HG03575 (cell line): ENCODE measurements at regions not wholly inside any gene's neighbourhood (a gene's known extent, or its start where the extent isn't known, plus 50 kb on each side); places are given as distances from the start of the nearest gene placed in this dataset.

ENCODE experiments used
- ATAC-seq: cut with Tn5 transposase; IDR thresholded peaks from one replicate; pipeline ENCODE4 v1.9.1; 2021; ENCODE audit not compliant: unreplicated experiment, insufficient number of reproducible peaks, low FRiP score; ENCODE audit errors: extremely low read depth

GRCh38 chr13:65860306-65860705 is 1369.8 kb downstream of the PCDH9 start:
- ATAC-seq, result no peak

GRCh38 chr13:65857942-65858565 is 1372.1 kb downstream of the PCDH9 start:
- ATAC-seq, result no peak

DNA sequence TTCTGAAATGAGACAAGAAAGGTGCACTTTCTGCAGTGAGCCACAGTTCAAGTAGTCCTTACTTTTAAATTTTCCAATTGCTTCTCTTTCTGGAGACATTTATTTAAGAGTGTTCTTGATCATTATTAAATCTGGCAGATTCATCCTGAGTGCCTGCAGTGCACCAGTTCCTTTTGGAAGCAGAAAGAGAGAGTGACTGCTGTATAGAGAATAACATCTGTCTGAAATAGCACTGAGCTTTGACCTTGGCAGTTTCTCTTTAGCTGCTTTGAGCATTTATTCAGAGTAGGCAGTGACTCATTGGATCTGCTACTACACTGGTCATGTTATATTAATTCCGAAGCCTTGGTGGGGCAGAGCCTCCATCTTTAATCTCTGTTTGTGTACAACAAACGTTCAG is 1373.7 kb downstream of the PCDH9 start:
- ATAC-seq, result no peak

DNA sequence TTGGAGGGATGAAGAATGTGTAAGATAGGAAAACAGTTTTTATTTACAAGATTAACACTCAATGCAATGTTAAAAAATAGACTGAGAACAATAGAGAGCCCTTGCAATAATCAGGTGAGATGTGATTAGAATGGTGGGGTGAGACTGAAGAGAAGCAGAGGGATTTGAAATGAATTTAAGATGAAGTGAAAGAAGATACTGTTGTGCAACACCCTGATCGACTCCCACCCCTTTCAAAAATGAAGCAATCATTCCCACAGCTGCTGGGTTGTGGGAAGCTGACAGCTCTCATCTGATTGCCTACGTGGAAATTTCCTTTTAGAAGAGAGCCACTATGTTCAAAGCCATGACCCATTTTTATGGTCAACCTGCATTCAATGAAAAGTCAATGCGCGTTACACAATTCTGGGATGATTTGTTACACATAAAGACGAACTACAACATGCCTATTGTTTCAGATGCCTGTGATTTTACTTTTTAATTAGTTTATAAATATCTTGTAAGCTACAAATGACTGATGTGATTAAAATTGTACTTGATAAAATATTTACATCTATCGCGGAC is 1374.8 kb downstream of the PCDH9 start:
- no peak for ATAC-seq

DNA sequence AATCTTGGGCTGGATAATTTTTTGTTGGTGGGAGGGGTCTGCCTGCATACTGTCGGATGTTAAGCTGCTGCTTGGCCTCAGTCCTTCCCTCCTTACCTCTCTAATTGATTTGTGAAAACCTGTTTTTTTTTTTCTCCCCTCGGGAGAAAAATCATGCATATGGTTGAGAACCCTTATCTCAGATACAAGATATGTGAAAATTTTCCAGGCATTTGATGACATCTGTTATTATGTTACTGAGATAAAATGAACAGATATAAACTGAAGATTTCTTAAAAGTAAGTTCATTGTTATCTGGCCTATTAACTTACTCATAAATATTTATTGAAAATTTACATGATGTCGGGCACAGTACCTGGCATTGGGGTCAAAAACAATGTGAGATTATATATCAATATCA is 1375.7 kb downstream of the PCDH9 start:
- ATAC-seq, result no peak

DNA sequence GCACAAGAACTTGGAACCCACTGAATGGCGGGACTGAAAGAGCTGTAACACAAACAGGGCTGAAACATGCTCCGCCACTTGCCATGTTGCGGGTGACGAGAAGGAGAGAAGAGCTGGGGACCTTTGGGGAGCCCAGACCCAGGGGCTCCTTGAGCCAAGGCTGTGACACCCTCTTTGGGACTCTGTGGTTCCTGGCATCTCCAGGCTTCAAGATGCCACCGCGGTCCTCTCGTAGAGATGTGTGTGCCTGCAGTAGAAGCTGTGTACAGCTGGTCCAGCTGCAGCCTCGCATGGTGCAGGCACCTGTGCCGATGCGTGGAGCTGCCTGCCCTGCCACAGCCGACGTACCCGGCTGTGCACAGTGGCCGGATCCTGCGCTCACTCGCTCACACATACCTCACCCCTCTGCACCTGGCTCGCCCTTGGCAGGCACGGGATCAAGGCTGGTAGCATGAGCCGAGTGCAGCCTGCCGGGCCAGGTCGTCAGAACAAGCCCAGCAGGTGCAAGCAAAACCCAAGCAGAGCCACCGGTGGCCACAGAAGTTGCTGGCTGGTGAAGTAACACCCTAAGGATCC is 1385.8 kb downstream of the PCDH9 start:
- ATAC-seq, result no peak

DNA sequence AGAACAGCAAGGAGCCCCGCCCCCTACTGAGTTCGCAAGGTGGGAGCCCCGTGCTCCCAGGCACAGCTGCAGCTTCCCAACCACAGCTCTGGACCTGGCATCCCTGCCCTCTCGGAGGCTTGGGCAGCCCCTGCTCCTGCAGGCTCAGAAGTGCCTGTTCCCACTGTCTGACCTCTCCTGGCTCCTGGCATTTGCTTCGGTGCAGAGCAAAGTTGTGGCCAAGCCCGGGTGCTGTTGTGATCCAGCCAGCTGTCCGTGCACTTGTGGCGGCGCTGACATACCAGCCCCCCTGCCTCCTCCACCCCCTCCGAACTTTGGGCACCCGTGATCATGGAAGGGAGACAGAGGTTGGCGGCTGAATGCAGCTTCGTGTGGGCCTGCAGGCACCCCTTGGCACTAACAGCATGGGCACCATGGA is 1386.8 kb downstream of the PCDH9 start:
- no peak for ATAC-seq

- no peak for ATAC-seq
Observed at GRCh38 chr13:65841156-65841555, 1389.0 kb downstream of the PCDH9 start.

GRCh38 chr13:65836066-65836465 is 1394.1 kb downstream of the PCDH9 start:
- ATAC-seq, result no peak

- ATAC-seq, result no peak
Observed at GRCh38 chr13:65834897-65835296, 1395.2 kb downstream of the PCDH9 start.

DNA sequence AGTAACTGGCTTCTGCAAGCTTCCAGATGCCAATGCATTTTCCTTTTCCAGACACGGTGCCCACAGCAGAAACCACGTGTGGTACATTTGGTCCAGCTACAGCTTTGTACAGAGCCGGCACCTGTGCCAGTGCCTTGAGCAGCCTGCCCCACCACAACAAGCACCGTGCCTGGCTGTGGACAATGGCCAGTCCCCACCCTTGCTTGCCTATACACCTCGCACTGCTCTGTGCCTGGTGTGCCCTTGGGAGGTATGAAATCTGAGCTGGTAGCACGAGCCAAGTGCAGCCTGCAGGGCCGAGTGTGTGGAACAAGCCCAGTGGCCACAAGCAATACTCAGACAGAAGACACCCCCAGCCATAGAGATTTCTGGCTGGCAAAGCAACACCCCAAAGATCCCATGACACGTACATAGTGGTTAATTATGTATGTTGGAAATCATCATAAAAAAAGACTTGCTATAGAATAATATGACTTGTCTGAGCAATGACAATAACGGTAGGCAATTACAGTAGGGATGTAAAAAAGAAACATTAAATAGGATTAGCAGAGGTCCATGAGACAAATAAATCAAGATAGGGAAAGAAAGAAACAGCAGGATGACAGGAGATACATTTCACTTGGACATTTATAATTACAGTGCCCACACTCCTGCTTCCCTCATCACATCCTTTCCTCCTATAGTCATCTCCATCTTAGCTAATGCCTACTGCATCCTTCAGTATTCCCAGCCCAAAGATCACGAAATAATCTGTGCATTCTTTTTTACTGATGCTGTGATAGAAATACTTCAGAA is 1399.5 kb downstream of the PCDH9 start:
- ATAC-seq, result no peak

GRCh38 chr13:65829241-65830008 is 1400.7 kb downstream of the PCDH9 start:
- ATAC-seq, result no peak

- ATAC-seq, result no peak
Observed at GRCh38 chr13:65826657-65827056, 1403.5 kb downstream of the PCDH9 start.

DNA sequence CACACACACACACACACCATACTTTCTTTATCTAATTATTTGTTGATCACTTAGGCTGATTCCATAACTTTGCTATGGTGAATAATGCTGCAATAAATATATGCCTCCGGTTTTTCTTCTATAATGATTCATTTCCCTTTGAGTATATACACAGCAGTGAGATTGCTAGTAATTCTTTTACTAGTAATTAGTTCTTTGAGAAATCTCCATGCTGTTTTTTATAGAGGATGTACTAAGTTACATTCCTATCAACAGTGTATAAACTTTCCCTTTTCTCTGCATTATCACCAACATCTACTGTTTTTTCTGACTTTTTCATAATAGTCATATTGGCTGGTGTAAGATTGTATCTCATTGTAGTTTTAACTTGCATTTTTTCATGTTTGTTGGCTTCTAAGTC is 1405.1 kb downstream of the PCDH9 start:
- ATAC-seq, result no peak

DNA sequence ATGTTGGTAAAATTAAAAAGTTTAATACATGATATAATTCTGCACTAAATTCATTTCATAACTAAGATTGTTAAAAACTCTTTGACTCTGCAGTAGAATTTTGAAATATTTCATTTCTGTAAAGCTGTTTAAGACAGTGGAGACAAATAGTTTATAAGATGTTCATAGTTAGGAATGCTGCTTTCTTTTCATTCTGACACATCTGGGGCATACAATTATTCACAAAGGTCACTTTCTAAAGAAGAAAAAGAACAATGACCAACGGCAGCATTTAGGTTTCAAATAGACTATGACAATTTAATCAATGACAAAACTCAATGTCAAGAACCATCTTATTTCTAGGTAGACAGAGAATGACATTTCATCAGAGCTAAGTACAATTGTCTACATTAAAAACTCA is 1422.1 kb downstream of the PCDH9 start:
- no peak for ATAC-seq

DNA sequence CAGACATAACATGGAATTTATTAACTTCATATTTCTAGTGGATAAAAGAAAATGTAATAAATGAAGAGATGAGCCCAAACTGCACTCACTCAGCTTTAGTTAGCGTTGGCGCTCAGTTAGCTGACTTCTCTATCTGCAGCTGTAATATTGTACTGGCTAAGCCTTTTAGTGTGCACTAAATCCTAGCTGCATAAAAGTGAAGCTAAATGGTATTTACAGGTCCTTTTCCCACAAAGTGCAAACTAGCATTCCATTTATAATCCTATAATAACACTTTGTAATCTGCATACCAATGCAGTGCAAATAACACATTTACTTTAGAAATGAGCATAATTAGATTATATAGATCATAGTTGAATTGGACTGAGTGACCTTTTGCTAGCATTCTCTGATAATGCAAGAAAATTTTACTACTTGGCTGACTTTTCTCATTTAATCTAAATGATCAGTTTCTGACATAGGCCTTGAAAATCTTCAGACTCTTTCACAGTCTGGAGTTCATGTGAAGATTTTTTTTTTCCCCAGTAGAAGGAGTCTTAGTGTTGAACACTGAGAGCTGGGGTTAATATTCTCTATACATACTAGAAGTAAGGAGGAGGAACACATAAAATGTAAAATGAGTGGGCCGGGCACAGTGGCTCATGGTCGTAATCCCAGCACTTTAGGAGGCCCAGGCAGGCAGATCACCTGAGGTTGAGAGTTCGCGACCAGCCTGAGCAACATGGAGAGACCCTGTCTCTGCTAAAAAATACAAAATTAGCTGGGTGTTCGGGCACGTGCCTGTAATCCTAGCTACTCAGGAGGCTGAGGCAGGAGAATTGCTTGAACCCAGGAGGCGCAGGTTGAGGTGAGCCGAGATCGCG is 1426.4 kb downstream of the PCDH9 start:
- no peak for ATAC-seq

- ATAC-seq, result no peak
Observed at GRCh38 chr13:65789815-65790214, 1440.3 kb downstream of the PCDH9 start.

DNA sequence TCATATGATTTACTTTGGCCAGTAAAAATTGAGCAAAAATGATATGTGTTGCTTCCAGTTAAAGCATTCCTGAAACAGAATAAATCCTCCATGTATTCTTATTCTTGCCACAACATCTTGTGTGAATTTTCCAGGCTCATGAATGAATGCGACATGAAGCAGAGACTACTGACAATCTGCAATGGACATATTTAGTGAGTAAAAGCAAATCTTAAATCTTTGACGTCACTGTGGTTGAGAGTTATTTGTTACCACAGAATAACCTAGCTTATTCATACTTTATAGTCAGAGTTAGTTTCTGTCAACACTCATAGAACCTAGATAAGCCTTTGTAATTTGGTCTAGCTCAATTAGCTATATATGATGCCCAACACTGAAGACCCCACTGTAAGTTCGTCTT is 1443.1 kb downstream of the PCDH9 start:
- ATAC-seq, result no peak
